GM18519 (cell line): ENCODE measurements at regions not wholly inside any gene's neighbourhood (a gene's known extent, or its start where the extent isn't known, plus 50 kb on each side); places are given as distances from the start of the nearest gene placed in this dataset.

Experiments used
- ATAC-seq: cut with Tn5 transposase; IDR thresholded peaks from one replicate; pipeline ENCODE4 v1.9.1; 2021; ENCODE audit warnings: mild to moderate bottlenecking, moderate library complexity; ENCODE audit not compliant: unreplicated experiment, low FRiP score

DNA sequence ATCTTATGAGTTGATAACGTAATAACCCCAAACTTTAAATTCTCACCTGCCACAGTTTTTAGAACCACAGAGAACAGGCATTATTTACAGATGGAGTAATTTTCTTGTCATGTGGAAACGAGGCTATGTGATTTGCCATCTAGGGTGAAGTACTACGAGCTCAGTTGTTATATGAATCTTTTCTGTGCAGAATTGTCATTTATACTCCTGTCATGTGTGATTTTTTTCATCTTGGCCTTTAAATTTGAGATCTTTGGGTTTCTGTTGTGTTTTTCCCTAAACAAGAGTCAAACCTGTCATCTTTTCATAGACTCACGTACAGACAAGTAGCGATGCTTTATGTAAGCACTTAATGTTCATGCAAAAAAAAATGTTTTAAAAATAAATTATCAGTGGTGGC is 153.7 kb upstream of the TAC1 start:
- no peak for ATAC-seq

DNA sequence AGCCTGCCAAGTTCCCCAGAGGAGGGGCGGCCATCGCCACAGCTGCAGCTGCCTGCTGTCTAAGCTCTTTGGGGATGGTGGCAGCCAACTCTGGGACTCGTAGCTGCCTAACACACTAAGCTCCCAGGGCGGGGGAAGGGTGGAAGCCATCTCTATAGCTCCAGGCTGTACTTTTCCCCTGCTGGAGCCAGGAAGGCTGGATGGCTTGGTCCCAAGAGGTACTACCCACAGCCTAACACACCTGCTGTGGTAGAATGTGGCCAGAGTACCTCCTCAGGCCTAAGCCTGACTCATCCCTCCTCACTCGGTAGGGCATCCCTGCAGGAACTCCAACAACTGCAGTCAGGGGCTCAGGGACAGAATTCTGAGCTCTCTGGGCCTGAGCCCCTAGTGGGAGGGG is 151.7 kb upstream of the TAC1 start:
- no peak for ATAC-seq

DNA sequence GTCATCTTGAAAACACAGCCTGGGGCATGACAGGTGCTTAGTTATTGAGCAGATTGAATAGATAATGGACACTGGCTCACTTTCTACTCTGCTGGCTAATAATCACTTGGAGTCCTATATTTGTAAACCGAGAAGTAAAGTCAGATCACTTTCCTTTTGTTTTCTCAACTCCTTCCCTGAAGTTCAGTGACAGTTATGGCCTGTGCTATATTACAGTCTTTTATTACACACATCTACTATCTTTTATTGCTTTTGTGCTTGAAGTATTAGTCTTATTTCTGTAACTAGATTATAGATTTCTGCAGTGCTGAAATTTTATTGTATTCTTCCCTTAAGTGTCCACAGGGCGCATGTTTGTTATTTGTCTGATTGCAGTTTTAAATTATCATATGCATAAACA is 136.4 kb upstream of the TAC1 start:
- ATAC-seq, result no peak

DNA sequence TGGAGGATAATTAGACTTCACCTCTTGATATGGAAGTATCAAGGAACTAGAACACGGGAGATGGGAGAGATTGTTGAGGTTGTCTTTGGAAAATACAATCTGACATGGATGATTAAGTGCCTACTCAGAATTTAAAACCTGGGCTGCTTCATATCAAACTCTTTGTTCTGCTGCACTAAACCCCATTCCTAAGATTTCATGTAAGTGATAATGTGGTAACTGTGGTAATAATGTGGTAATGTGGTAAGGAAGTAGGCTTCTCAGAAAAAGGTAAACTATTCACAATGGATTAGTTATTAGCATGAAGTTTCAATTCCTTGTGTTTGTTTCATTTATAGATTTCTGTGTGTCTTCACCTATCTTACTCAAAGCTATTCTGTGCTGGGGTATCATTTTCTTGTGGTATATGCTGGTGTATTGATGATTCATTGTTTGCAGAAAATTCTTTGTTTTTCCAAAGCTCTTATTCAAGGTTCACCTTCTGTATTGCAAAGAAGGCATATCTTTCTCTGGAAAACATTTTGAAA is 129.9 kb upstream of the TAC1 start:
- no peak for ATAC-seq

DNA sequence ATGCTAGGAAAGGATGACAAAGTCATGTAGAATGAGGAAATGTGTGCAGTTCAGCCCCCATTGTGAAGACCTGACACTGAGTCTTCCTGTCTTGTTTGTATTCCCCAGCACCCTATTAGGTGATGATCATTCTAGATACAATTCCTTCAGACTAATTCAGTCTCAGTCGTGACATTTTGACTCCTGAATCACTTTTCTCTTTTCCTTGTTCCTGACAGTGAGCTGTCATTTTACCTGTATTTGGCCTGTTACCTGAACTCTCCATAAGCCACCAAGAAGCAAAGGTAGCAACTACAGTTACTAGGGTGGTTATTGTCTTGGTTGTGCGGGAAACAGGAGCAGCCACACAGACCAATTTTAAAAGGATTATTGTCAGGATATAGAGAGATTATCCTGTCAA is 111.4 kb upstream of the TAC1 start:
- ATAC-seq, result no peak

DNA sequence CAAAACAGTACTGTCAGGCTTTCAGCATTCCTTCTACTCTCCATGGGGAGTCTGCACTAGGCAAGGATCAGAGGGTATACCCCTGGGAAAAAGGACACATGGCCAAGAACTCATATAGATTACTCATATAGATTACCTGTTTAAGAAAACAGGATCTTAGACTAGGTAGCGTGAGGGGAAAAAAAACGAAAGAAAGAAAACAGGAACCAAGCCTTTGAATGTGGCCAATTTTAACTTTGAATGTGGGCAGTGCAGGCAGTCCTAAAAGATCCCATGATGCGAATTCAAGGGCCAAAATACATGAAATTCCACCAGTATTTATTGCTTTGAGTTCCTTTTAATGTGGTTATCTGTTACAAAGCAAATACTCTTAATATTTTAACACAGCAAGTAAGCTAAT is 108.6 kb upstream of the TAC1 start:
- peak; percentile 94 for ATAC-seq

DNA sequence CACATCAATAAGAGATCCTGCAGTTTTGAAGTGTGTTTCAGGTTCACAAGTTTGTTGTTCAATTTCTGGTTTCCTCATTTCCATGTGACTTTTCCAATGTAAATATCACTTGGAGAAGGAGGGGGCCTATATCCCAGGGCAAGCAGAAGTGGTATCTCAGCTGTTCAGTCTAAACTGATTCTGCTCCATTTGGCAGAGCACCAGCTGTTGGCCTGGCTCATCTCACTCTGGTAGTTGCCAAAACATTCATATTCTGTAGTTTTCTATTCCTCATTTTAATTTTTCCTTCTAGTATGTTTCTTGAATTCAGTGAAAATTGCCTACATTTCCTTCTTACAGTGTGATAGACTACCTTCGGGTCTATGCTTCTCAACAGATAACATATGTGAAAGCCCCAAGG is 101.8 kb upstream of the TAC1 start:
- no peak for ATAC-seq

DNA sequence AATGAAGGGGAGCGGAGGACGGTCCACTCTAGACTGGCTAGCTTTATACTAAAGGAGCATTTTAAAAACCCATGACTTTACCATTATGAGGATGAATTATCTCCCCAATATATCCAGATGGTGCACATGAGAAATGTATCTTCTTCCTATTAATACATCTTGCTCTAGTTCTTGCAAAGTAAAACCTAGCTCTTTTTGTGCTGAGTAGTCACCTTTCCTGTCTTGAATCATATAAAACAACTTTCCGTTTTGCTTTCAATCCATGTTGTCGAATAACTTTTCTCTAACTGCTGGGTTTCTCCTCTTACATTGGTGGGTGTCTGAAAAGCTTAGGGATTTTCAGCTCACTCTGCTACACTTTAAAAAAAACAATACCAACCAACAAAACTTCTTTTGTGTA is 96.3 kb upstream of the TAC1 start:
- ATAC-seq, result no peak

DNA sequence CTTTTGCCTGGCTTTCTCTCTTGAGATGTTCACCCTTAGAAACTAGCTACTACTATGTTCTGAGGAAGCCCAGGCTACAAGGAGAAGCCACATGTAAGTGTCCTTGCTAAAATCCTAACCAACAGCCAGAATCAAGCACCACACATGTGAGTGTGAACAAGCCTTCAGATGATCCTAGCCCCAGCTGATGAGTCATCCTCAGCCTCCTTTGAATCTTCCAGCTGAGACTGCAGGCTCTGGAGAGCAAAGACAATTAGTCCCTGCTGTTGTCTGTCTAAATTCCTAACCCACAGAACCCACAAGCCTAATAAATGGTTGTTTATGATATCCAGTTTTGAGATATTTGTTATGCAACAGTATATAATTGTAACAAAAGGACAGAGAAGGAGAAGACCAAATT is 92.8 kb upstream of the TAC1 start:
- ATAC-seq, result no peak

DNA sequence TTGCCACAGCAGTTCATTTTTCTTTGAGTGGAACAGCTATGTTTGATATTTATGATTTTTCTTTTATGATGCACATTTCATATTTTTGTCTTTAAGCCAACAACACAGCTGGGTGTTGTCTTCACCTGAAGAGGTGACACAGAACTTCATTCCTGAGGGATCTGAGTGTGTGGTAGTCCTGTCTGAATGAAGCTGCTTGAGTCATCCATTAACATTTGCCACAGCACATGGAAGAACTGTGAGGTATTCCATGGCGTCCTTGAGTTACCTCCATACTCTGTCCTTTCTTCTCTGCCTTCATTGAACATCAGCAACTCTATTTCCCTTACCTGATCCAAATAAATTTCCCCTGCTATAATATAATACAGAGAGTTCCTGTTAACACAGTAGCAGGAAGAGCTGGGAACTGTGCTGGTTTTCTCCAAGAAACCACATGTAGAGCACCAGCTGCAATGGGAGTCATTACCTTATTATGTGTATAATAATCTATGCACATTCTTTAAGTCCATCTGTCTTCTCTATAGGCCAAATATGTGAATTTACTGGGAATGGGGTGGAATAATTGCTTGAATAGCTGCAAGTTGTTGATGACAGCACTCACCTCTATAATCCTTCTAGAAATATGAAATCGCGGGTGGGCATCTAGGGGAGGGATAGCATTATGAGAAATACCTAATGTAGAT is 72.4 kb upstream of the TAC1 start:
- no peak for ATAC-seq

DNA sequence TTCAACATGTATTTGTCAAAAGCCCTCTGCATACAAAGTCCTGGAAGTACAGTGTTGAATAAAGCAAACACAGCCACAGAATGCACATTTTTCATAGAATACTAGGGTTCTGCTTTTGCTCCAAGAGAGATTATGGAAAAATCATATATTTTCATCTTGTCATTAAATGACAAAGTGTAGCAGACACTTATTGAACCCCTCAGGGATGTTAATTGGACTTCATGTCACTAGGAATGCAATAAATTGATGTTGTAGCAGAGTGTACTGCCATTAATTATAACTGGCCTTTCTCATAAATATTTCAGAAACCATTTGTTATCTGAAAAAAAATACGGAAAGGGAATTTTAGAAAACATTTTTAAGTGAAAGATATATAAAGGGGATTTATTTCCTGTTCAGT is 64.5 kb upstream of the TAC1 start:
- ATAC-seq, result no peak

DNA sequence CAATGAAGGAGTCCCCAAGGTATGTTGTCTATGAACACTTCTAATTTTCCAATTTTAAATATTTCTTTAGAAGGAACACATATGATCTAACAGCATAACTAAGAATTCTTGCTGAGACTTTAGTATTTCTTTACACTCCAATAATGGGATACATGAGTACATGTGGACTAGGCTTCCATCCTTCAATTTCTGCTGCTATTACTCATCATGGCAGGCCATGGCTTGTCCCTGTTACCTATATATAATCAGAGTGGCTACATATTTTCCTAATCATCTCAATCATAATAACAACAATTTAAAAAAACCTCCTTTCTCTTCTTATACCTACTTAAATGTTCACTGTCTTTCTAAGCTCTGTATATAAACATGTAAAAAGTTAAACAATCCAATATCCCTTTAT is 60.3 kb upstream of the TAC1 start:
- ATAC-seq, result no peak

DNA sequence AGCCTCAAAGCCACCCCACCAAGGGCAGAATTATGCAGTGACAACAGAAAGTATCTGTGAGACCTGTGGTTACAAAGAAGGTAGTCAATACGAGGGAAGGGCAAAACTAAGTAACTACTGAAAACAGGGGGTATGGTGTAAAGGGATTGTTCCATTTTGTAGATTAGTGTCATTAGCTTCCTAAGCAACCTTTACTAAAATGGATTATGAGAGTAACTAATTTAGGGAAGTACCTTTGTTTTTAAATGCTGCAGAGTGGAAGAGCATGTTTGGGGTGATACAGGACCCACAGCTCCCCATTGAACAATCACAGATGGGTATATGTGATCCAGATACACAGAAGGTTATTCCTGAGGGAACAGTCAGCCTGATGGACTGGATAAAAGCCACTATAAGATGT is 51.3 kb upstream of the TAC1 start:
- ATAC-seq, result no peak
